IMR-90 (cell line): ENCODE measurements at regions not wholly inside any gene's neighbourhood (a gene's known extent, or its start where the extent isn't known, plus 50 kb on each side); places are given as distances from the start of the nearest gene placed in this dataset.

Source experiments
- ATAC-seq: fragments of 200-7000 bp; cut with Tn5 transposase; 2 replicates; pipeline ENCODE4 v1.9.1; 2020; ENCODE audit warnings: low read depth, mild to moderate bottlenecking, moderate library complexity
- BruUV-seq: library from RNA; stranded (reverse); fragments of 400-500 nt; replicated peaks from 2 replicates; lab custom pipeline; 2021; lab: Mats Ljungman, UMichigan
- CTCF ChIA-PET: fragments of 300-600 bp; formaldehyde crosslinking; extraction: SDS; loops from one replicate; lab custom pipeline; 2021; ENCODE audit warnings: antibody characterized with exemption; lab: Yijun Ruan, JAX
- POLR2A ChIA-PET: fragments of 300-600 bp; sonication (Branson Sonifier 250); formaldehyde crosslinking; loops from one replicate; lab custom pipeline; 2022; ENCODE audit warnings: antibody characterized with exemption; ENCODE audit not compliant: unreplicated experiment; lab: Charles Lee
- DNase-seq: peaks from one replicate; pipeline ENCODE4 v3.0.0; 2013
- H2AFZ ChIP-seq: replicated peaks from 2 replicates; pipeline ENCODE3; 2013; ENCODE audit warnings: low read length, mild to moderate bottlenecking; ENCODE audit not compliant: poor library complexity
- H2AK5ac ChIP-seq: 2 replicates; pipeline ENCODE4 v1.6.1; 2013; ENCODE audit warnings: low read depth, low read length, inconsistent platforms
- H2AK9ac ChIP-seq: replicated peaks from 2 replicates; pipeline ENCODE3; 2013; ENCODE audit warnings: mild to moderate bottlenecking, low read depth, low read length, moderate library complexity; ENCODE audit not compliant: poor library complexity
- H2BK120ac ChIP-seq: 2 replicates; pipeline ENCODE4 v1.6.1; 2013; ENCODE audit warnings: low read depth, low read length, inconsistent platforms
- H2BK15ac ChIP-seq: 3 replicates; pipeline ENCODE4 v1.6.1; 2013; ENCODE audit warnings: low read depth, low read length, inconsistent platforms
- H2BK20ac ChIP-seq: 2 replicates; pipeline ENCODE4 v1.6.1; 2013; ENCODE audit warnings: low read depth, mild to moderate bottlenecking, inconsistent platforms, low read length, moderate library complexity
- H2BK5ac ChIP-seq: 2 replicates; pipeline ENCODE4 v1.6.1; 2013; ENCODE audit warnings: mild to moderate bottlenecking, low read depth, low read length, inconsistent platforms; ENCODE audit not compliant: poor library complexity, severe bottlenecking
- H3K14ac ChIP-seq: replicated peaks from 2 replicates; pipeline ENCODE4 v1.6.1; 2013; ENCODE audit warnings: low read depth, low read length, inconsistent platforms
- H3K18ac ChIP-seq: 2 replicates; pipeline ENCODE4 v1.6.1; 2013; ENCODE audit warnings: low read depth, low read length, control low read depth
- H3K23ac ChIP-seq: 2 replicates; pipeline ENCODE4 v1.6.1; 2013; ENCODE audit warnings: low read depth, low read length, inconsistent platforms
- H3K27ac ChIP-seq: 2 replicates; pipeline ENCODE4 v1.5.1; 2013; ENCODE audit warnings: mild to moderate bottlenecking, control low read depth, low read length; ENCODE audit not compliant: insufficient read depth
- H3K27me3 ChIP-seq: 2 replicates; pipeline ENCODE4 v1.6.1; 2013; ENCODE audit warnings: low read length; ENCODE audit not compliant: control insufficient read depth, insufficient read depth
- H3K36me3 ChIP-seq: 2 replicates; pipeline ENCODE4 v1.6.1; 2013; ENCODE audit warnings: low read length, mixed read lengths; ENCODE audit not compliant: control insufficient read depth, insufficient read depth
- H3K4ac ChIP-seq: 2 replicates; pipeline ENCODE4 v1.6.1; 2013; ENCODE audit warnings: low read depth, low read length, inconsistent platforms
- H3K4me1 ChIP-seq: 2 replicates; pipeline ENCODE4 v1.6.1; 2013; ENCODE audit warnings: low read length, mixed read lengths; ENCODE audit not compliant: control insufficient read depth, insufficient read depth
- H3K4me2 ChIP-seq: 2 replicates; pipeline ENCODE4 v1.6.1; 2013; ENCODE audit warnings: low read depth, mild to moderate bottlenecking, control low read depth, low read length, moderate library complexity
- H3K4me3 ChIP-seq: 2 replicates; pipeline ENCODE4 v1.5.1; 2013; ENCODE audit warnings: low read depth, mild to moderate bottlenecking, control low read depth, low read length, moderate library complexity; ENCODE audit not compliant: insufficient read depth
- H3K56ac ChIP-seq: 2 replicates; pipeline ENCODE4 v1.6.1; 2013; ENCODE audit warnings: low read length, inconsistent platforms; ENCODE audit not compliant: insufficient read depth; ENCODE audit errors: extremely low read depth
- H3K79me1 ChIP-seq, 2 experiments: 2 replicates each; pipeline ENCODE4 v1.6.1; 2013; ENCODE audit warnings: low read length in 2 of 2, inconsistent platforms in 1 of 2, low read depth in 1 of 2
- H3K9ac ChIP-seq: 2 replicates; pipeline ENCODE4 v1.6.1; 2013; ENCODE audit warnings: low read depth, low read length, control low read depth
- H3K9me1 ChIP-seq: 2 replicates; pipeline ENCODE4 v1.6.1; 2013; ENCODE audit warnings: low read length, inconsistent platforms; ENCODE audit not compliant: insufficient read depth
- H3K9me3 ChIP-seq: 2 replicates; pipeline ENCODE4 v1.6.1; 2013; ENCODE audit warnings: low read length; ENCODE audit not compliant: control insufficient read depth, insufficient read depth
- H4K20me1 ChIP-seq: 2 replicates; pipeline ENCODE4 v1.6.1; 2013; ENCODE audit warnings: low read length, inconsistent platforms; ENCODE audit not compliant: insufficient read depth
- H4K5ac ChIP-seq: 2 replicates; pipeline ENCODE4 v1.6.1; 2013; ENCODE audit warnings: mild to moderate bottlenecking, low read depth, low read length, control low read depth
- H4K8ac ChIP-seq, 2 experiments: 2 replicates each; pipeline ENCODE4 v1.6.1; 2013; ENCODE audit warnings: low read depth in 2 of 2, low read length in 2 of 2, control low read depth in 1 of 2, inconsistent platforms in 1 of 2
- H4K91ac ChIP-seq: 2 replicates; pipeline ENCODE4 v1.6.1; 2013; ENCODE audit warnings: low read depth, low read length, inconsistent platforms; ENCODE audit not compliant: insufficient read depth
- MAFK ChIP-seq: IDR thresholded peaks from 2 replicates; pipeline ENCODE4 v1.6.1; 2012; ENCODE audit warnings: low read depth, low read length, improper control_type of control experiment
- RAD21 ChIP-seq: IDR thresholded peaks from 2 replicates; pipeline ENCODE4 v1.6.1; 2012; ENCODE audit warnings: low read length, improper control_type of control experiment
- WGBS, 2 experiments: methylation state at CpG; one replicate each; pipeline versions ENCODE4 v1.1.5 to v1.1.7; 2013; ENCODE audit warnings: missing lambda C conversion rate in 2 of 2; ENCODE audit not compliant: insufficient read length in 1 of 2; ENCODE audit errors: extremely low coverage in 2 of 2; 5-methylcytosine and 5-hydroxymethylcytosine counted together
- dilution Hi-C: fragments of 300-500 bp; cut with HindIII; formaldehyde crosslinking; loops from one replicate; pipeline ENCODE4 v1.14.3; 2018; ENCODE audit warnings: low sequenced_read_pairs; ENCODE audit not compliant: unreplicated experiment
- in situ Hi-C: fragments of 300-500 bp; cut with MboI; formaldehyde crosslinking; loops from 3 replicates; pipeline ENCODE4 v1.14.3; 2019; ENCODE audit warnings: low sequenced_read_pairs, inconsistent platforms, mixed read lengths
- intact Hi-C: fragments of 100-400 bp; cut with micrococcal nuclease; formaldehyde crosslinking; loops from 2 replicates; pipeline ENCODE4 v1.10.0; 2022
- TF ChIP-seq, protein P1 (sequence below): conservative IDR thresholded peaks from 2 replicates; pipeline ENCODE4 v1.5.1; 2012; ENCODE audit warnings: mild to moderate bottlenecking, low read depth, low read length, improper control_type of control experiment

DNA sequence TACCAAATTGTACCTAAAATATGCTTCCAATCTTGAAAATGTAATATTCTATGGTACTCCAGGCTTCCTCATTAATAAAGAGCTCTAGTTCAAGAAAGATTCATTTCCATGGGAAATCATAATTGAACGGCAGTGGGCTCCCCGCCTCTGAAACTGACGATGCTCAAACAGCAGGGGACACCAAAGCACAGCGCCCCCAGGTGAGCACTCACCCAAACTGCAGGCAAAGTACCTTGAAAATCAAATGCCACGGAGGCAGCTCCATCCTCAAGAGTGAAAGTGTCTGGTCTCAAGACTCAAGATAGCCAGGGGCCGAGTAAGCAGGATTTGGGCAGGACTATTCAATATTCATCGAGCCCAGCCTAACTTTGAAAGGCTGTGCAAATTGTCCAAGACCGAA, 217.4 kb upstream of the TNRC6C start:
- DNase-seq: no peak
- Histone ChIP-seq H4K8ac (no peak overlapping the region), H2AK9ac (no peak overlapping the region), H3K27me3 (peaks cover 19% of the 10 kb centered on the region), H3K9me1 (no peaks in the 10 kb centered on the region), H2BK20ac (no peak overlapping the region), H3K27ac (no peak overlapping the region), H3K36me3 (no peaks in the 10 kb centered on the region), H2AK5ac (no peak overlapping the region), H3K79me1 (no peaks in the 10 kb centered on the region), H3K18ac (no peak overlapping the region), H4K20me1 (no peaks in the 10 kb centered on the region), H4K5ac (no peak overlapping the region), H2BK15ac (no peak overlapping the region), H3K23ac (no peak overlapping the region), H2BK120ac (no peak overlapping the region), H2AFZ (no peak overlapping the region), H3K56ac (no peak overlapping the region), H3K9ac (no peak overlapping the region), H3K9me3 (no peaks in the 10 kb centered on the region; the same call in 1 of the 2 replicates), H3K4ac (no peak overlapping the region), H3K4me1 (no peaks in the 10 kb centered on the region), H3K4me3 (no peak overlapping the region), H3K4me2 (no peak overlapping the region), H4K91ac (no peak overlapping the region), H2BK5ac (no peak overlapping the region), H3K14ac (no peak overlapping the region)
- in situ Hi-C loops (no loop called here), intact Hi-C loops (loop anchor here (5.0 kb wide), 1 partner anchor 379 kb away; no protein-coding TSS in a partner anchor), dilution Hi-C loops (no loop called here)
- TF ChIP-seq RAD21 (no peak), MAFK (no peak)
- TF ChIP-seq, protein P1, sequence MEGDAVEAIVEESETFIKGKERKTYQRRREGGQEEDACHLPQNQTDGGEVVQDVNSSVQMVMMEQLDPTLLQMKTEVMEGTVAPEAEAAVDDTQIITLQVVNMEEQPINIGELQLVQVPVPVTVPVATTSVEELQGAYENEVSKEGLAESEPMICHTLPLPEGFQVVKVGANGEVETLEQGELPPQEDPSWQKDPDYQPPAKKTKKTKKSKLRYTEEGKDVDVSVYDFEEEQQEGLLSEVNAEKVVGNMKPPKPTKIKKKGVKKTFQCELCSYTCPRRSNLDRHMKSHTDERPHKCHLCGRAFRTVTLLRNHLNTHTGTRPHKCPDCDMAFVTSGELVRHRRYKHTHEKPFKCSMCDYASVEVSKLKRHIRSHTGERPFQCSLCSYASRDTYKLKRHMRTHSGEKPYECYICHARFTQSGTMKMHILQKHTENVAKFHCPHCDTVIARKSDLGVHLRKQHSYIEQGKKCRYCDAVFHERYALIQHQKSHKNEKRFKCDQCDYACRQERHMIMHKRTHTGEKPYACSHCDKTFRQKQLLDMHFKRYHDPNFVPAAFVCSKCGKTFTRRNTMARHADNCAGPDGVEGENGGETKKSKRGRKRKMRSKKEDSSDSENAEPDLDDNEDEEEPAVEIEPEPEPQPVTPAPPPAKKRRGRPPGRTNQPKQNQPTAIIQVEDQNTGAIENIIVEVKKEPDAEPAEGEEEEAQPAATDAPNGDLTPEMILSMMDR: 0 out of 2 replicates have a peak, but pooled peaks have one; percentile 30
- no peak for ATAC-seq
- ChIA-PET POLR2A (no interaction called here), CTCF (interaction anchor here (0.7 kb wide), 1 partner anchor 78 kb away, joined by 3 read pairs; no protein-coding TSS in a partner anchor)
- WGBS, 2 experiments: 40% methylated on average over 4 of the region's 8 CpGs; no CpG with 5 or more reads in 1 of the 2 experiments
- BruUV-seq: no TSS peak
